Upper lobe of right lung (tissue), 1 donor: ENCODE measurements at regions not wholly inside any gene's neighbourhood (a gene's known extent, or its start where the extent isn't known, plus 50 kb on each side); places are given as distances from the start of the nearest gene placed in this dataset.

ENCODE experiments used
- ATAC-seq: fragments of 200-7000 bp; cut with Tn5 transposase; one replicate; pipeline ENCODE4 v1.9.1; 2020; ENCODE audit warnings: mild to moderate bottlenecking, moderate library complexity
- DNase-seq: peaks from one replicate; pipeline ENCODE4 v3.0.0-alpha.2; 2020
- H3K27ac ChIP-seq: fragments of 200-600 bp; one replicate; pipeline ENCODE4 v1.8.0; 2022
- H3K27me3 ChIP-seq: fragments of 200-600 bp; one replicate; pipeline ENCODE4 v1.8.0; 2022; ENCODE audit warnings: mild to moderate bottlenecking
- H3K36me3 ChIP-seq: fragments of 200-600 bp; one replicate; pipeline ENCODE4 v1.8.0; 2022
- H3K4me1 ChIP-seq: fragments of 200-600 bp; one replicate; pipeline ENCODE4 v1.8.0; 2022
- H3K4me3 ChIP-seq: fragments of 200-600 bp; one replicate; pipeline ENCODE4 v1.8.0; 2022; ENCODE audit warnings: mild to moderate bottlenecking
- H3K9me3 ChIP-seq: fragments of 200-600 bp; one replicate; pipeline ENCODE4 v1.8.0; 2022
- intact Hi-C: fragments of 100-400 bp; cut with DNase I; formaldehyde crosslinking; loops from one replicate; pipeline ENCODE4 v1.11.0; 2022
- TF ChIP-seq, protein P1 (sequence below): fragments of 200-600 bp; IDR thresholded peaks from one replicate; pipeline ENCODE4 v1.8.0; 2022; ENCODE audit warnings: antibody characterized with exemption
- donor health status: DM: no; HTN: yes; CAD: no; lungs with severe emphysema.

DNA sequence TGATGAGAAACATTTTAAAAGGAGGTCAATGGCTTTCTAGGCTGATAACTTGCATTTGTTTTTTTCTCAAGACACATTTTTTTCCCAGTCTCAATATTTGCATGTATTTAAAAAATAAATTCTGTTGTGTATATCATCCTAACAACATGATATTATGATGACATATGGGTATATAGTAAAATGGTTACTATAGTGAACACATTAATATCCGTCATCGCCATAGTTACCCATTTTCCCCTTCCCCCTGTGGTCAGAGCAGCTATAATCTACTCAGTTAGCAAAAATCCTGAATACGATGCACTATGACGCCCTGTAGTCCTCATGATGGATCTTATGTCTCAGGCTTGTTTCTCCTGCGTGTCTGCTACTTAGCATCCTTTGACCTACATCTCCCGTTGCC is 60.9 kb upstream of the ZPBP start:
- H3K36me3 ChIP-seq: no peaks in the 10 kb centered on the region
- TF ChIP-seq, protein P1, sequence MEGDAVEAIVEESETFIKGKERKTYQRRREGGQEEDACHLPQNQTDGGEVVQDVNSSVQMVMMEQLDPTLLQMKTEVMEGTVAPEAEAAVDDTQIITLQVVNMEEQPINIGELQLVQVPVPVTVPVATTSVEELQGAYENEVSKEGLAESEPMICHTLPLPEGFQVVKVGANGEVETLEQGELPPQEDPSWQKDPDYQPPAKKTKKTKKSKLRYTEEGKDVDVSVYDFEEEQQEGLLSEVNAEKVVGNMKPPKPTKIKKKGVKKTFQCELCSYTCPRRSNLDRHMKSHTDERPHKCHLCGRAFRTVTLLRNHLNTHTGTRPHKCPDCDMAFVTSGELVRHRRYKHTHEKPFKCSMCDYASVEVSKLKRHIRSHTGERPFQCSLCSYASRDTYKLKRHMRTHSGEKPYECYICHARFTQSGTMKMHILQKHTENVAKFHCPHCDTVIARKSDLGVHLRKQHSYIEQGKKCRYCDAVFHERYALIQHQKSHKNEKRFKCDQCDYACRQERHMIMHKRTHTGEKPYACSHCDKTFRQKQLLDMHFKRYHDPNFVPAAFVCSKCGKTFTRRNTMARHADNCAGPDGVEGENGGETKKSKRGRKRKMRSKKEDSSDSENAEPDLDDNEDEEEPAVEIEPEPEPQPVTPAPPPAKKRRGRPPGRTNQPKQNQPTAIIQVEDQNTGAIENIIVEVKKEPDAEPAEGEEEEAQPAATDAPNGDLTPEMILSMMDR: no peak
- H3K4me3 ChIP-seq: no peak overlapping the region
- DNase-seq (no peak), ATAC-seq (no peak)
- no peaks in the 10 kb centered on the region for H3K27me3 ChIP-seq
- H3K9me3 ChIP-seq: no peaks in the 10 kb centered on the region
- H3K4me1 ChIP-seq: no peaks in the 10 kb centered on the region
- intact Hi-C loops: no loop called here
- no peak overlapping the region for H3K27ac ChIP-seq

GRCh38 chr7:50153148-50153547 is 60.1 kb upstream of the ZPBP start:
- TF ChIP-seq, protein P1: no peak
- intact Hi-C loops: no loop called here
- H3K36me3 ChIP-seq: no peaks in the 10 kb centered on the region
- no peaks in the 10 kb centered on the region for H3K4me1 ChIP-seq
- H3K27me3 ChIP-seq: no peaks in the 10 kb centered on the region
- ATAC-seq: no peak
- no peak overlapping the region for H3K27ac ChIP-seq
- H3K9me3 ChIP-seq: no peaks in the 10 kb centered on the region
- DNase-seq: no peak
- no peak overlapping the region for H3K4me3 ChIP-seq

GRCh38 chr7:50152486-50152885 is 59.4 kb upstream of the ZPBP start:
- TF ChIP-seq, protein P1: no peak
- Histone ChIP-seq H3K27ac (no peak overlapping the region), H3K27me3 (no peaks in the 10 kb centered on the region), H3K9me3 (no peaks in the 10 kb centered on the region), H3K36me3 (no peaks in the 10 kb centered on the region), H3K4me1 (no peaks in the 10 kb centered on the region), H3K4me3 (no peak overlapping the region)
- intact Hi-C loops: no loop called here
- ATAC-seq: no peak
- DNase-seq: no peak

GRCh38 chr7:50151661-50152060 is 58.6 kb upstream of the ZPBP start:
- H3K27me3 ChIP-seq: no peaks in the 10 kb centered on the region
- no peak for DNase-seq
- H3K9me3 ChIP-seq: no peaks in the 10 kb centered on the region
- no peaks in the 10 kb centered on the region for H3K36me3 ChIP-seq
- no peaks in the 10 kb centered on the region for H3K4me1 ChIP-seq
- H3K4me3 ChIP-seq: no peak overlapping the region
- no peak for ATAC-seq
- no peak overlapping the region for H3K27ac ChIP-seq
- TF ChIP-seq, protein P1: no peak
- intact Hi-C loops: no loop called here

GRCh38 chr7:50151001-50151400 is 58.0 kb upstream of the ZPBP start:
- ATAC-seq: no peak
- no peak overlapping the region for H3K4me3 ChIP-seq
- H3K36me3 ChIP-seq: no peaks in the 10 kb centered on the region
- no peaks in the 10 kb centered on the region for H3K27me3 ChIP-seq
- no peaks in the 10 kb centered on the region for H3K9me3 ChIP-seq
- TF ChIP-seq, protein P1: no peak
- no peak for DNase-seq
- intact Hi-C loops: no loop called here
- H3K27ac ChIP-seq: no peak overlapping the region
- H3K4me1 ChIP-seq: no peaks in the 10 kb centered on the region

GRCh38 chr7:50149369-50149768 is 56.3 kb upstream of the ZPBP start:
- TF ChIP-seq, protein P1: no peak
- Histone ChIP-seq H3K4me3 (no peak overlapping the region), H3K4me1 (no peaks in the 10 kb centered on the region), H3K9me3 (no peaks in the 10 kb centered on the region), H3K27ac (no peak overlapping the region), H3K27me3 (no peaks in the 10 kb centered on the region), H3K36me3 (no peaks in the 10 kb centered on the region)
- no peak for DNase-seq
- no peak for ATAC-seq
- intact Hi-C loops: no loop called here
